ENCODE measurements at regions not wholly inside any gene's neighbourhood (a gene's known extent, or its start where the extent isn't known, plus 50 kb on each side); places are given as distances from the start of the nearest gene placed in this dataset.

- no peaks in the 10 kb centered on the region for H3K79me2 ChIP-seq (ENCODE audit: insufficient read depth)
- no peaks in the 10 kb centered on the region for H3K9me2 ChIP-seq (ENCODE audit: insufficient read depth)
- H3K27me3 ChIP-seq (replicated peaks; ENCODE audit: insufficient read depth), result no peaks in the 10 kb centered on the region
- in situ Hi-C loops (cut with MboI), result no loop called here
- peak overlapping the region; percentile 7 for H3K4me2 ChIP-seq (ENCODE audit: unreplicated experiment)
- peak overlapping the region; percentile 70 for H3K27ac ChIP-seq
- TF ChIP-seq EZH2phosphoT487 (IDR thresholded peaks at IDR 0.05; ENCODE audit: insufficient read depth, low read depth) (no peak), EZH2 (IDR thresholded peaks at IDR 0.05; ENCODE audit: insufficient read depth, poor library complexity, severe bottlenecking) (no peak)
- no peak overlapping the region for H3K4me3 ChIP-seq
- no peaks in the 10 kb centered on the region for H3K36me3 ChIP-seq (ENCODE audit: low read depth)
- DNase-seq, result no peak
- no peaks in the 10 kb centered on the region for H4K20me1 ChIP-seq (ENCODE audit: insufficient read depth)
- 0 out of 2 replicates have a peak overlapping the region, but pooled peaks have one; percentile 43 for H2AFZ ChIP-seq
- H3F3A ChIP-seq (ENCODE audit: insufficient read depth), result peaks cover 34% of the 10 kb centered on the region
- H3K4me1 ChIP-seq (ENCODE audit: insufficient read depth), result peaks cover 47% of the 10 kb centered on the region
- peak overlapping the region; percentile 34 for H3K9ac ChIP-seq
- no peaks in the 10 kb centered on the region for H3K9me3 ChIP-seq (ENCODE audit: low read depth)
Measured at GRCh38 chr2:203789618-203790017, 78.0 kb upstream of the CTLA4 start.

GRCh38 chr2:203790134-203790852 lies 77.3 kb upstream of the CTLA4 start:
- H3K4me2 ChIP-seq (ENCODE audit: unreplicated experiment), result no peak overlapping the region
- peak overlapping the region; percentile 70 for H3K27ac ChIP-seq
- WGBS, 2 experiments (ENCODE audit: low coverage in 1 of 2, low lambda C conversion rate in 2 of 2, missing lambda C conversion rate in 2 of 2), result 82 to 94% methylated on average over 2 of the region's 2 CpGs
- TF ChIP-seq EZH2 (IDR thresholded peaks at IDR 0.05; ENCODE audit: insufficient read depth, poor library complexity, severe bottlenecking) (no peak), EZH2phosphoT487 (IDR thresholded peaks at IDR 0.05; ENCODE audit: insufficient read depth, low read depth) (no peak)
- DNase-seq, result peak; percentile 78
- peak overlapping the region; percentile 34 for H3K9ac ChIP-seq
- H4K20me1 ChIP-seq (ENCODE audit: insufficient read depth), result no peaks in the 10 kb centered on the region
- H3F3A ChIP-seq (ENCODE audit: insufficient read depth), result peaks cover 34% of the 10 kb centered on the region
- no peaks in the 10 kb centered on the region for H3K9me2 ChIP-seq (ENCODE audit: insufficient read depth)
- in situ Hi-C loops (cut with MboI), result no loop called here
- peaks cover 45% of the 10 kb centered on the region for H3K4me1 ChIP-seq (ENCODE audit: insufficient read depth)
- no peaks in the 10 kb centered on the region for H3K79me2 ChIP-seq (ENCODE audit: insufficient read depth)
- H2AFZ ChIP-seq, result 0 out of 2 replicates have a peak overlapping the region, but pooled peaks have one; percentile 4
- H3K36me3 ChIP-seq (ENCODE audit: low read depth), result no peaks in the 10 kb centered on the region
- no peaks in the 10 kb centered on the region for H3K27me3 ChIP-seq (replicated peaks; ENCODE audit: insufficient read depth)
- H3K4me3 ChIP-seq, result no peak overlapping the region
- H3K9me3 ChIP-seq (ENCODE audit: low read depth), result no peaks in the 10 kb centered on the region

DNA sequence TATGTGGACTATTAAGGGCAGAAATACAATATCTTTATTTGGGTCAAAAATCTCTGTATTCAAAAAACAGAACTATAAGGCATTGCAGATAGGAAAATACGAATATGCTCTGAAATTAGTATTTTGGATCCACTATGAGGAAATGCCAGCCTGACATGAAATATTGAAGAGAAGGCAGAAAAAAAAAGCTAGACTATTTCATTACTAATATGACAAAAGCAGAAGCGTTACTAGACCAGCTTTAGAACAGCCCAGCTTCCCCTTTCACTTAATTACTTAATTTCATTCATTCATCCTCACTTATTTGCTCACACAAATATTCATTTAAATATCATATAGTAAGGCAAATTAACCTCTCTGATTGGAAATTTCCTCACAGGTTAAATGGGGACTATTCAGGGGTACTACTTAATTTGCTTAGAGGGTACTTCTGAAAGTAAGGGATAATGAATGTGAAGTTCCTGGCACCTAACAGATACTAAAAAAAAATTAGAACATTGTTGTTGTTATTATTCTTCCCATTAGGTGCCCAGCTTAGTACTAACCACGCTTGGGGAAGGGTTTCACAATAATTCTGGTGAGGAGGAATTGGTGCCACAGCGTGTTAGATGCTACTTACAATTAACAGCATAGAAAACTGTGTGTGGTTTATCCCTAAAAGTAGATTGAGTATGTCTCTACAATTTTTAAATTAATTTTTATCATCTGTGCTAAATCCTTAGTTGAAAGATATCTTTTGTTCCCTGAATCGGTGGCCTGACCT lies 71.1 kb upstream of the CTLA4 start:
- DNase-seq, result no peak
- H3K4me1 ChIP-seq (ENCODE audit: insufficient read depth), result peaks cover 22% of the 10 kb centered on the region
- in situ Hi-C loops (cut with MboI), result no loop called here
- H3K4me2 ChIP-seq (ENCODE audit: unreplicated experiment), result no peak overlapping the region
- TF ChIP-seq EZH2 (IDR thresholded peaks at IDR 0.05; ENCODE audit: insufficient read depth, poor library complexity, severe bottlenecking) (no peak), EZH2phosphoT487 (IDR thresholded peaks at IDR 0.05; ENCODE audit: insufficient read depth, low read depth) (no peak)
- H3K27me3 ChIP-seq (replicated peaks; ENCODE audit: insufficient read depth), result no peaks in the 10 kb centered on the region
- no peak overlapping the region for H3K4me3 ChIP-seq
- 81 to 88% methylated on average over 5 of the region's 5 CpGs for WGBS, 2 experiments (ENCODE audit: low coverage in 1 of 2, low lambda C conversion rate in 2 of 2, missing lambda C conversion rate in 2 of 2)
- H3K36me3 ChIP-seq (ENCODE audit: low read depth), result no peaks in the 10 kb centered on the region
- no peaks in the 10 kb centered on the region for H3K79me2 ChIP-seq (ENCODE audit: insufficient read depth)
- no peaks in the 10 kb centered on the region for H3K9me3 ChIP-seq (ENCODE audit: low read depth)
- peaks cover 8% of the 10 kb centered on the region for H3F3A ChIP-seq (ENCODE audit: insufficient read depth)
- H3K9ac ChIP-seq, result no peak overlapping the region
- no peak overlapping the region for H3K27ac ChIP-seq
- H4K20me1 ChIP-seq (ENCODE audit: insufficient read depth), result no peaks in the 10 kb centered on the region
- H3K9me2 ChIP-seq (ENCODE audit: insufficient read depth), result no peaks in the 10 kb centered on the region
- 0 out of 2 replicates have a peak overlapping the region, but pooled peaks have one; percentile 10 for H2AFZ ChIP-seq

GRCh38 chr2:203797276-203797675 lies 70.3 kb upstream of the CTLA4 start:
- peak overlapping the region; percentile 8 for H3K4me2 ChIP-seq (ENCODE audit: unreplicated experiment)
- WGBS, 2 experiments (ENCODE audit: low coverage in 1 of 2, low lambda C conversion rate in 2 of 2, missing lambda C conversion rate in 2 of 2), result 87 to 97% methylated on average over 2 of the region's 2 CpGs
- H3K36me3 ChIP-seq (ENCODE audit: low read depth), result no peaks in the 10 kb centered on the region
- in situ Hi-C loops (cut with MboI), result no loop called here
- TF ChIP-seq EZH2phosphoT487 (IDR thresholded peaks at IDR 0.05; ENCODE audit: insufficient read depth, low read depth) (no peak), EZH2 (IDR thresholded peaks at IDR 0.05; ENCODE audit: insufficient read depth, poor library complexity, severe bottlenecking) (no peak)
- no peaks in the 10 kb centered on the region for H3K9me3 ChIP-seq (ENCODE audit: low read depth)
- no peaks in the 10 kb centered on the region for H4K20me1 ChIP-seq (ENCODE audit: insufficient read depth)
- no peaks in the 10 kb centered on the region for H3K27me3 ChIP-seq (replicated peaks; ENCODE audit: insufficient read depth)
- H3K79me2 ChIP-seq (ENCODE audit: insufficient read depth), result no peaks in the 10 kb centered on the region
- H3K4me3 ChIP-seq, result no peak overlapping the region
- peak overlapping the region; percentile 14; the same call in 1 of the 2 replicates for H3K27ac ChIP-seq
- H2AFZ ChIP-seq, result peak overlapping the region; percentile 56
- peak; percentile 38 for DNase-seq
- no peak overlapping the region for H3K9ac ChIP-seq
- no peaks in the 10 kb centered on the region for H3K9me2 ChIP-seq (ENCODE audit: insufficient read depth)
- peaks cover 31% of the 10 kb centered on the region for H3K4me1 ChIP-seq (ENCODE audit: insufficient read depth)
- H3F3A ChIP-seq (ENCODE audit: insufficient read depth), result peaks cover 15% of the 10 kb centered on the region

All from GM23248 (cell line).